NOMO-1 (cell line): ENCODE measurements at regions not wholly inside any gene's neighbourhood (a gene's known extent, or its start where the extent isn't known, plus 50 kb on each side); places are given as distances from the start of the nearest gene placed in this dataset.

Source experiments
- DNase-seq, 2 experiments: peaks; one replicate each; lab custom pipeline; 2025; ENCODE audit not compliant: unreplicated experiment in 2 of 2; lab: John Stamatoyannopoulos, UW

- peak in 1 of 2 experiments; percentile 3 for DNase-seq
Measured at GRCh38 chr13:93116809-93117208, 109.8 kb upstream of the GPC6 start.

GRCh38 chr13:93118081-93118615 is 108.5 kb upstream of the GPC6 start:
- DNase-seq, result no peak

- no peak for DNase-seq
Measured at GRCh38 chr13:93140912-93141311, 85.7 kb upstream of the GPC6 start.

GRCh38 chr13:93144031-93144430 is 82.6 kb upstream of the GPC6 start:
- DNase-seq, result no peak

GRCh38 chr13:93145199-93145598 is 81.4 kb upstream of the GPC6 start:
- DNase-seq, result no peak

GRCh38 chr13:93146584-93147297 is 79.9 kb upstream of the GPC6 start:
- peak; percentile 50 to 59 for DNase-seq

- DNase-seq, result no peak
Measured at GRCh38 chr13:93147298-93147645, 79.3 kb upstream of the GPC6 start.

- no peak for DNase-seq
Measured at GRCh38 chr13:93147946-93148345, 78.7 kb upstream of the GPC6 start.

- DNase-seq, result peak; percentile 54 to 90
Measured at GRCh38 chr13:93151277-93151676, 75.3 kb upstream of the GPC6 start.

GRCh38 chr13:93158565-93158964 is 68.0 kb upstream of the GPC6 start:
- no peak for DNase-seq

GRCh38 chr13:93169980-93170379 is 56.6 kb upstream of the GPC6 start:
- no peak for DNase-seq

- no peak for DNase-seq
Measured at GRCh38 chr13:93172109-93172508, 54.5 kb upstream of the GPC6 start.

- no peak for DNase-seq
Measured at GRCh38 chr13:93173654-93174053, 53.0 kb upstream of the GPC6 start.

- DNase-seq, result no peak
Measured at GRCh38 chr13:93174260-93174659, 52.3 kb upstream of the GPC6 start.
